Stimulated activated CD4-positive, alpha-beta T cell treated with anti-CD3 and anti-CD28 coated beads, Interleukin-2, amount 100 ng/mL, for 48 hours (primary cell): ENCODE measurements at regions not wholly inside any gene's neighbourhood (a gene's known extent, or its start where the extent isn't known, plus 50 kb on each side); places are given as distances from the start of the nearest gene placed in this dataset.

Experiments
- DNase-seq, 2 donors: peaks; one replicate each; pipeline ENCODE4 v3.0.0-alpha.2; 2020

DNA sequence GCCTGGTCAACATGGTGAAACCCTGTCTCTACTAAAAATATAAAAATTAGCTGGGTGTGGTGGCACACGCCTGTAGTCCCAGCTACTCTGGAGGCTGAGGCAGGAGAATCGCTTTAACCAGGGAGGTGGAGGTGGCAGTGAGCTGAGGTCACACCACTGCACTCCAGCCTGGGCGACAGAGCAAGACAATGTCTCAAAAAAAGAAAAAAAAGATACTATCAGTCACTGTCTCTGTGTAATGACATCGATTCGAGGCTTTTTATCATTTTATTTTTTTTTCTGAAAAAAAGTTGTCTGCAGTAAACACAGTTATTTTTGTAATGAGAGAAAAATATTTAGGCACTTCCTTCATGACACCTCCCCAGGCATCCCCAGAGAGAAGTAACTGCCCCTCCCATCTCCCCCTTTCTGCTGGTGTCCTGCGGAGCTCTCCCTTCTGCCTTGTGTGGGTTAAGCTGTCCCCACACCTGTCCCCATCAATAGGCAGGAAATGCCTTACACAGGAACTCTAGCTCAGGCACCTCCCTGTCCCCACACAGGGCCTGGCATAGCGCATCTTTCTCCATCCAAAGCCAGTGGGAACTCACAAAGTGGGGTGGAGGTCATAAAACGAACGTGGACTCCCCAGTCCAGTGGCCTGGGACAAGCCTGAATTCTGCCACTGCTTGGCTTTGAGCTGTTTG, 132.0 kb downstream of the SYF2 start:
- no peak for DNase-seq

DNA sequence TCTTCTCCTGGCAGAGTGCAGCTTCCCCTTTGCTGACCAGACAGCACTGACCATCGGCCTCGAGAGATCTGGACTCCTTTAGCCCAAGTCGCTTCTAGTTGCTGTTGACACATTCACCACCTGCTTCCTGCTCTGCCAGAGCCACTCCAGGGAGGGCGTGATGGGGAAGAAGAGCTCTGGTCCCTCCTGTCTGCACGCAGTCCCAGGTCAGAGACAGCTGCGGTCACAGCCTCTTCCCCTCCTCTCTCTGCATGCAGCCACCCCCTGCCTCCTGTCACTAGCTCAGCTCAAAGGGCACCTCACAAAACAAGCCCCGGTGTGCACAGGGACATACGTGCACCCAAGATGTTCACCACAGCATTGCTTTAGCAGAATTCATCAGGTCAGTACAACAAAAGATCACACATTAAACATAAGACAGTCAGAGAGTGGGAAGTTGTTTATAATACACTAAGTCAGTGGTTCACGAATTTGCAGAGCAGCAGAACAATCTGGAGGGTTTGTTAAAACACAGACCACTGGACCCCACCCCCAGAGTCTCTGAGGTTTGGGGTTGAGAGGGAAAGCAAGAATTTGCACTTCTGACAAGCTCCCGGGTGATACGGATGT, 132.9 kb downstream of the SYF2 start:
- DNase-seq = no peak

- DNase-seq = no peak
Observed at GRCh38 chr1:25098717-25099116, 133.6 kb downstream of the SYF2 start.

DNA sequence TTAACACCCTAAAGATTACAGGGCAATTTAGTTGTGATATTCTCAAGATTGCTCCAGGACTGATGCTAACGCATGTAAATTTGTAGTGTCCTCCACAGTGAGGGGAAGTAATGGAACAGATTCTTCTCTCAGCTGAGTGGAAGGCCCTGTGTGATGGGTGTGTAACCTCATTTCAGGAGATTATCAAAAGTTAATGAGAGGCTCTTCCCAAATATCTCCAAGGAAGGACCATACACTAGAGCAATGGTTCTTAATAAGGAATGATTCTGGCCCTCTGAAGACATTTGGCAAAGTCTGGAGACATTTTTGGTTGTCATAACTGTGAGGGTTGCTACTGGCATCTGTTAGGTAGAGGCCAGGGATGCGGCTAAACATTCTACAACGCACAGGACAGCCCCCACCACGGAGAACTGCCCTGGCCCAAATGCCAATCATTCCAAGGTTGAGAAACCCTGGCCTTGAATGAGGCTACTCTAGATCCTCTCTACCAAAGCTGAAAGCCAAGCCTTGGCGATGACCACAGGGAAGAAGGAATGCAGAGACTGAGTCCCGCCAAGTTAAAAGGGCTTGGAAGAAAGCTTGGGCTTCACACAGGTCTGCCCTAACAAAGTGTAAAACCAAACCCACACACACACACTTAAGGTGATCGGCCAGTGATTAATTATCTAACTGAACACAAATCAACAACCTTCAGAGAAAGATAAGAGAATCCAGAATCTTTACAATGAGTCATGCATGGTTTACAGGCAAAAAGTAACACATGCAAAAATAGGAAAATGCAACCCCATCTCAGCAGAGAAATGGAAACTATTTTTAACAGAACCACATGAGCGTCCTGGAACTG, 135.8 kb downstream of the SYF2 start:
- no peak for DNase-seq

- no peak for DNase-seq
Observed at GRCh38 chr1:25095635-25096200, 136.6 kb downstream of the SYF2 start.

- no peak for DNase-seq
Observed at GRCh38 chr1:25094995-25095394, 137.3 kb downstream of the SYF2 start.

GRCh38 chr1:25094229-25094628, 138.1 kb downstream of the SYF2 start:
- no peak for DNase-seq

- no peak for DNase-seq
Observed at GRCh38 chr1:25091658-25092057, 140.6 kb downstream of the SYF2 start.

- DNase-seq = no peak
Observed at GRCh38 chr1:25090707-25091422, 141.4 kb downstream of the SYF2 start.

GRCh38 chr1:25089772-25090171, 142.5 kb downstream of the SYF2 start:
- DNase-seq = no peak

DNA sequence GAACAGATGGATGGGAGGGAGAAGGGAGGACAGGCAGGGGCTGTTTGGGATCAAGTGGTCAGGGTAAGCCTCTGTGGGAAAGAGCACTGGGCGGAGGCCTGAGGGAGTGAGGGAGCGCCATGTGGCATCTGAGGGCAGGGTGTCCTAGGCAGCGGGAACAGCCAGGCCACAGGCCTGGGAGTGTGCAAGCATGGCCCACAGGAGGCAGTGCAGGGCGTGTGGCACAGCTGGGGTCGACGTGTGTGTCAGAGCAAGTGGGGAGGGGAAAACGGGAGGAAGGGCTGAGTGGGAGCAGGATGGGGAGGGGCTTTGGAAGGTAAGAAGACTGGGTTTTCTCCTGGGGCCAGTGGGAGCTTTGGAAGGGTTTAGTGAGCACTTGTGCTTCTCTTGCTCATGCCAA, 143.4 kb downstream of the SYF2 start:
- no peak for DNase-seq

DNA sequence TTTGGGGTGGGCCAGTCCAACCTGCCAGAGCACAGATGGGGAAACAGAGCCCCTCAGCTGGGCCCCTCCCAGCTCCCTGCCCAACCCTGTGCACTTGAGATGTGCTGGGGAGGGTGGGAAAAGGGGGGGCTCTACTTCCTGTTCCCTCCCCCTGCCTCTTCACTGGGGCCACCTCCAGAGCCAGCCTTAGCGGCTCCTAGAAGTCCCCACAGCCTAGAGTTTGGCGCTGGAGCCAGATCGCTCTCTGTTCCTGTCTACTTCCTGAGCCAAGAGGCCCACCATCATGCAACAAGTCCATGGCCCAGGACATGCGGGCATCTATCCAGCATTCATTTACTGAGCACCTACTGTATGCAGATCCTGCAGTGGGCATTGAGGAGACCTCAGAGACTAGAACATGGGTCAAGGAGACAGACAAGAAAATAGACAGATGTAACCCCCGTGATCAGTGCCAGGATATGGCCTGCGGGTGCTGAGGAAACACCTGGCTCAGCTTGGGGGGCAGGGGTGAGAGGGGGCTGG, 144.1 kb downstream of the SYF2 start:
- no peak for DNase-seq

GRCh38 chr1:25086518-25087079, 145.7 kb downstream of the SYF2 start:
- DNase-seq = no peak

DNA sequence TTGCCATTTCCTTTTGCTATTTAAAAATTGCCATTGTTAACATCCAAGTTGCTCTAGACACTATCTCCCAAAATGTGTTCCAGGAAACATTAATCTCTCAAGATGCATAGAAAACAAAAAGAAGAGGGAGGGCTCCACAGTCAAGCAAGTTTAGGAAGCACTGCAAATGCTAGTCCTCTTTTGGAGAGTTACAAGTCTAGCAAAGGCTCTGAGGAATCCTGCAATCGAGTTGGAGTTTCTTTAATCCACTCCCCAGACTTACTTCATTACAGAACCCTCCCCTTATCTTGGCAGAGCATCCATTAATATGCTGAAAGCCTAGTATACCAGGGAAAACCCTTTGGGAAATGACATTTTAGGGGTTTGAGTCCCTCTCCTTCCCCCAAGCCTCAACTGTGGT, 147.9 kb downstream of the SYF2 start:
- DNase-seq = no peak

- DNase-seq = no peak
Observed at GRCh38 chr1:25083481-25084345, 148.6 kb downstream of the SYF2 start.

GRCh38 chr1:25082995-25083394, 149.3 kb downstream of the SYF2 start:
- DNase-seq = no peak

- no peak for DNase-seq
Observed at GRCh38 chr1:25082216-25082899, 149.9 kb downstream of the SYF2 start.

DNA sequence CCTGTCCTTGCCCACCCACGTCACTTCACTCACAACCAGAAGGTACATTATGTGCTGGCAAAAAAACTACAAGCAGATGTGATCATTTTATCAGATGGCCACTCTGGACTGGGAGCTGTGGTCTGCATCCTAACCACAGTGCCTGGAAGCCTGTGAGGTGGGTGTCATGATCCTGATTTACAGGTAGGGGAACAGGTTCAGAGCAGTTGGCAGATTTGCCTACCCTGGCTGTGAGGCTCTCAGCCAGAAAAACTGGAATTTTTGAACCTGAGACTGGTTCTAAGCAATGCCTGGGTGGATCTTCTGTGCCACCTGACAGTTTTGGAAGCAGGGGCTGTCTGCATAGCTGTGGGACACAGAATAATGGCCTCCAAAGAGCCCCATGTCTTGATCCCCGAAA, 150.8 kb downstream of the SYF2 start:
- DNase-seq = no peak

DNA sequence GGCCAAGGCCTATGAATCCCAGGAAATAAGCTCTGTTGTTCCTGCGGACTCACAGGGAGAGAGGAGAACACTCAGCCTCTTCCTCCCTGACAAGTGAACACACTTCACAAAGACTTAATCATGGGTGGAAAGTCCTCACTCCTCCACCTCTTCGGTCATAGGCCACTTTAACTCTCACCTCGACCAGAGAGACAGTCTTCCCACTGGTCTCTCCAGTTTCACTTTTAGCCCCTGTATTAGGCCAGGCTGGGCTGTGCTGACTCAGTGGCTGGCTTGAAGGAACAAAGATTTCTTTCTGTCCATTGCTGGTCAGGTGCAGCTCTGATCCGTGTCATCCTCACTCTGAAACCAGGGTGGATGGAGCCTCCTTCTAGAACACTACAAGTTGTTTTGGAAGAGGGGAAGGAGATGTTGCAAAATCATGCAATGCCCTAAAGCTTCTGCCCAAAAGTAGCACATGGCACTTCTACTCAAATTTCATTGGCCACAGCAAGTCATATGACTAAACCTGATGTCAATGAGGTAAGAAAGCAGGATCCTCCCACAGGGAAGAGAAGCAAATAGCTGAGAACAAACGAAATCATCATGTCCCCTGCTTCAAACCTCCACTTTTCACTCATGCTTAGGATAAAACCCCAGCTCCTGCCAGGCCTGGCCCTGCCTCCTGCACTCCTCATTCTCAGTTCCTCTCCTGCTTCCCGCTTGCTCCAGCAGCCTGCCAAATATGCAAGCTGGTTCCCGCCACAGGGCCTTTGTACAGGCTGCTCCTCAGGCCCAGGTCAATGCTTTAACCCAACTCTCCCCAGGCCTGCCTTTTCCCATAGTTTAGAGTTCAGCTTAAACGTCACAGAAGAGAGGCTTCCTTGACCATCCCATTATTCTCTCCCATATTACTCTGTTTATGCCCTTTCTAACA, 150.5 kb upstream of the RUNX3 start:
- DNase-seq = no peak

GRCh38 chr1:25079048-25079447, 149.0 kb upstream of the RUNX3 start:
- no peak for DNase-seq
